ENCODE measurements at regions not wholly inside any gene's neighbourhood (a gene's known extent, or its start where the extent isn't known, plus 50 kb on each side); places are given as distances from the start of the nearest gene placed in this dataset.

DNA sequence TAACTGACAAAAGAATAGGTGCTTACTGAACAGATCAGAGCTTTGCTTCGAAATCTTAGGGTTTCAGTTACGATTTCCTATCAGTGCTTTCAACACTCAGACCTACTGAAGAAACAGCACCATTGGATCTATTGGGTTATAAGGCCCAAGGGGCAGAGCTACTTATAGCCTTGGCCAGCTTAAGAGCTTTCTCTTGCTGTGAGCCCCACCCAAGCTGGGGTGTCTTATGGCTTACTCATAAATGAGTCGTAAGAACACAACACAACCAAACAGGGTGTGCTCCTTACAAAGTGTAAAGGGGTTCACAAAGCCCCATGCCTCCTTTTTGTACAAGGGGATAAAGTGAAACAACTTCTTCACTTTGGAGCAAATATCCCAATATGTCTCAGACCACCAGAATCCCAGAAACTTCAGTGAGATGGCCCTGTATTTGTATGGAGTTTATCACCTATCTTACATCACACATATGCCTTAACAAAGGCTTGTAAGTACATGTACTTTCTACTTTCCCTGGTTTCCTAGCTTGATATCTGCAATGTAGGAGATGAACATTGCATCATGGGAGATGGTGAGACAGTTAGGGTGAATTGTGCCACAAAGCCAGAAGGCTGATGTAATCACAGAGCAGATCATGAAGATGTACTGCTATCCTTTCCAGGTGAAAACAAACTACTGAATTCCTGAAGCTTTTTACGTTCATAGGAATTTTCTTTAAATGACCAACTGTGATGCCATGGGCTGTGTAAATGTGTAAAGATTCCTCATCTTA lies 115.5 kb upstream of the GLI2 start:
- no peaks in the 10 kb centered on the region for H3K27me3 ChIP-seq (ENCODE audit: control insufficient read depth in 1 of 2, insufficient read depth in 2 of 2, low read length in 2 of 2)
- H3K9me3 Mint-ChIP-seq = no peaks in the 10 kb centered on the region
- ATAC-seq (ENCODE audit: poor library complexity) (no peak), DNase-seq (no peak)
- no peaks in the 10 kb centered on the region for H3K36me3 Mint-ChIP-seq (ENCODE audit: low read depth)
- H3K4me1 Mint-ChIP-seq (ENCODE audit: low read depth) = no peaks in the 10 kb centered on the region
- ChIA-PET POLR2A (no interaction called here), CTCF (no interaction called here)
- no peaks in the 10 kb centered on the region for H3K27me3 Mint-ChIP-seq
- H3K27ac Mint-ChIP-seq = no peak overlapping the region
- H3K4me1 ChIP-seq (ENCODE audit: insufficient read depth, low read length) = no peaks in the 10 kb centered on the region
- TF ChIP-seq, protein P1, sequence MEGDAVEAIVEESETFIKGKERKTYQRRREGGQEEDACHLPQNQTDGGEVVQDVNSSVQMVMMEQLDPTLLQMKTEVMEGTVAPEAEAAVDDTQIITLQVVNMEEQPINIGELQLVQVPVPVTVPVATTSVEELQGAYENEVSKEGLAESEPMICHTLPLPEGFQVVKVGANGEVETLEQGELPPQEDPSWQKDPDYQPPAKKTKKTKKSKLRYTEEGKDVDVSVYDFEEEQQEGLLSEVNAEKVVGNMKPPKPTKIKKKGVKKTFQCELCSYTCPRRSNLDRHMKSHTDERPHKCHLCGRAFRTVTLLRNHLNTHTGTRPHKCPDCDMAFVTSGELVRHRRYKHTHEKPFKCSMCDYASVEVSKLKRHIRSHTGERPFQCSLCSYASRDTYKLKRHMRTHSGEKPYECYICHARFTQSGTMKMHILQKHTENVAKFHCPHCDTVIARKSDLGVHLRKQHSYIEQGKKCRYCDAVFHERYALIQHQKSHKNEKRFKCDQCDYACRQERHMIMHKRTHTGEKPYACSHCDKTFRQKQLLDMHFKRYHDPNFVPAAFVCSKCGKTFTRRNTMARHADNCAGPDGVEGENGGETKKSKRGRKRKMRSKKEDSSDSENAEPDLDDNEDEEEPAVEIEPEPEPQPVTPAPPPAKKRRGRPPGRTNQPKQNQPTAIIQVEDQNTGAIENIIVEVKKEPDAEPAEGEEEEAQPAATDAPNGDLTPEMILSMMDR (IDR thresholded peaks at IDR 0.05) = no peak
- intact Hi-C loops (cut with DNase I, micrococcal nuclease) = no loop called here
- no peak overlapping the region for H3K4me3 ChIP-seq (ENCODE audit: low read length)
- H3K4me3 Mint-ChIP-seq = no peak overlapping the region
- H3K9me3 ChIP-seq (ENCODE audit: control insufficient read depth in 1 of 2, insufficient read depth in 1 of 2, low read length in 2 of 2) = peaks cover 0 to 16% of the 10 kb centered on the region in 2 experiments
- H3K27ac ChIP-seq (ENCODE audit: low read depth in 1 of 2, low read length in 2 of 2) = no peak overlapping the region
- no peaks in the 10 kb centered on the region for H3K36me3 ChIP-seq (ENCODE audit: insufficient read depth, low read length)

- Histone ChIP-seq H3K4me3 (ENCODE audit: low read length) (no peak overlapping the region), H3K9me3 (ENCODE audit: control insufficient read depth in 1 of 2, insufficient read depth in 1 of 2, low read length in 2 of 2) (peaks cover 0 to 12% of the 10 kb centered on the region in 2 experiments), H3K27me3 (ENCODE audit: control insufficient read depth in 1 of 2, insufficient read depth in 2 of 2, low read length in 2 of 2) (no peaks in the 10 kb centered on the region), H3K36me3 (ENCODE audit: insufficient read depth, low read length) (no peaks in the 10 kb centered on the region), H3K27ac (ENCODE audit: low read depth in 1 of 2, low read length in 2 of 2) (no peak overlapping the region), H3K4me1 (ENCODE audit: insufficient read depth, low read length) (no peaks in the 10 kb centered on the region)
- ChIA-PET CTCF (no interaction called here), POLR2A (no interaction called here)
- DNase-seq = no peak
- no peaks in the 10 kb centered on the region for H3K9me3 Mint-ChIP-seq
- no peaks in the 10 kb centered on the region for H3K36me3 Mint-ChIP-seq (ENCODE audit: low read depth)
- TF ChIP-seq, protein P1 (IDR thresholded peaks at IDR 0.05) = no peak
- intact Hi-C loops (cut with DNase I, micrococcal nuclease) = no loop called here
- H3K27ac Mint-ChIP-seq = no peak overlapping the region
- no peak overlapping the region for H3K4me3 Mint-ChIP-seq
- no peaks in the 10 kb centered on the region for H3K4me1 Mint-ChIP-seq (ENCODE audit: low read depth)
- no peak for ATAC-seq (ENCODE audit: poor library complexity)
- no peaks in the 10 kb centered on the region for H3K27me3 Mint-ChIP-seq
Observed at GRCh38 chr2:120622159-120622869, 113.4 kb upstream of the GLI2 start.

DNA sequence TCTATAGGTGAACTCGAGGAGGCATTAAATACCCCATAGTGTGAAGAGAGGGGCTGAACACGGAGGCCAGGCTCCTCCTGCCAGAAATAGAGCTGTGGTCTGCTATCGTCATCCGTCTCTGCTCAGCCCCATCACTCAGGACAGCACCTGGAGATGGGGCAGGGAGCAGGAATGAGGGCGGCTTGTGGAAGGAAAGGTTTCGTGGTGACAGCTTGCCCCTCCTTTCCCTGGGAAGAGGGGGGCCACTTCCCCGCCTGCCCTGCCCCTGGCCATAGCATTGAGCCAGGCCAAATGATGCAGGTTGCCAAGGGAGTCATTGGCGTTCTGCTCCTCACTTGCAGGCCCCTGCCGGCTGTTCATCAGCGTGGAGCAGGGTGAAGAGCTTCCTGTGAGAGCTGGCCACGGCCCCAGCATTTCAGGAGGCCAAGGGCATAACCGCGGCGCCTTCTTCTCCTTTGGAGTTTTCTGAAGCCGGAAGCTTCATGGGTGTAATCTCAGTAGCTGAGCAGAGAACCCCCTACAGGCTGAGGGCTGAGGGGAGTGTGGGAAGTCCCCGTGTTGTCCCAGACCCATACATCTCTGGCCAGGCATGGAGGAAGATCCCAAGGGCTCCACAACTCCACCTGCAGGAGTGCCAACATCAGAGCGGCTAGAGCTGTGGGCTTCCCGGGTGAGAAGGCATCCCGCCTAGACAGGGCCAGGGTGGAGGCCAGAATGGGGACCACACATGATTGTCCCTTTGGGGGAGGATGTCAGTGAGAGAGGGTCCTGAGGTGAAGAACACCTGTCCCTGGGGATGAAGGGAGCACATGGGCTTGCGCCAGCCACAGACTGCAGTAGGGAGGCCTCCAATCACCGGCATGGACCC lies 112.5 kb upstream of the GLI2 start:
- TF ChIP-seq, protein P1 (IDR thresholded peaks at IDR 0.05) = no peak
- CTCF ChIA-PET = no interaction called here

More for the DNA sequence above, 112.5 kb upstream of the GLI2 start:
- ATAC-seq (ENCODE audit: poor library complexity) (no peak), DNase-seq (no peak)
- no peak overlapping the region for H3K27ac Mint-ChIP-seq
- POLR2A ChIA-PET = no interaction called here
- H3K9me3 ChIP-seq (ENCODE audit: control insufficient read depth in 1 of 2, insufficient read depth in 1 of 2, low read length in 2 of 2) = peaks cover 0 to 12% of the 10 kb centered on the region in 2 experiments
- no peaks in the 10 kb centered on the region for H3K36me3 Mint-ChIP-seq (ENCODE audit: low read depth)
- H3K4me3 Mint-ChIP-seq = no peak overlapping the region
- H3K4me1 ChIP-seq (ENCODE audit: insufficient read depth, low read length) = no peaks in the 10 kb centered on the region
- intact Hi-C loops (cut with DNase I, micrococcal nuclease) = no loop called here
- H3K4me3 ChIP-seq (ENCODE audit: low read length) = no peak overlapping the region
- no peaks in the 10 kb centered on the region for H3K27me3 Mint-ChIP-seq
- H3K27me3 ChIP-seq (ENCODE audit: control insufficient read depth in 1 of 2, insufficient read depth in 2 of 2, low read length in 2 of 2) = no peaks in the 10 kb centered on the region
- H3K27ac ChIP-seq (ENCODE audit: low read depth in 1 of 2, low read length in 2 of 2) = no peak overlapping the region
- H3K36me3 ChIP-seq (ENCODE audit: insufficient read depth, low read length) = no peaks in the 10 kb centered on the region
- H3K9me3 Mint-ChIP-seq = no peaks in the 10 kb centered on the region
- H3K4me1 Mint-ChIP-seq (ENCODE audit: low read depth) = no peaks in the 10 kb centered on the region
